Left lung (tissue), 4 donors: ENCODE measurements at regions not wholly inside any gene's neighbourhood (a gene's known extent, or its start where the extent isn't known, plus 50 kb on each side); places are given as distances from the start of the nearest gene placed in this dataset.
A peak's percentile ranks its signal among the peaks of the same experiment; 100 is the strongest.

Source experiments
- ATAC-seq: fragments of 200-7000 bp; cut with Tn5 transposase; one replicate; pipeline ENCODE4 v1.9.1; 2020; ENCODE audit warnings: moderate library complexity
- DNase-seq, 4 donors: peaks; one replicate each; pipeline ENCODE4 v3.0.0-alpha.2; 2013 to 2020
- H3K27ac ChIP-seq, 2 donors: fragments of 200-600 bp; sonication (generic) in 1 of 2; one replicate each; pipeline versions ENCODE4 v1.5.0 to v1.8.0; 2020 to 2021
- H3K27me3 ChIP-seq, 2 donors: fragments of 200-600 bp; sonication (generic) in 1 of 2; one replicate each; pipeline versions ENCODE4 v1.5.0 to v1.8.0; 2020 to 2021
- H3K36me3 ChIP-seq, 2 donors: fragments of 200-600 bp; sonication (generic) in 1 of 2; one replicate each; pipeline versions ENCODE4 v1.5.0 to v1.8.0; 2020 to 2021
- H3K4me1 ChIP-seq, 2 donors: fragments of 200-600 bp; one replicate each; pipeline ENCODE4 v1.8.0; 2021
- H3K4me3 ChIP-seq, 2 donors: fragments of 200-600 bp; sonication (generic) in 1 of 2; one replicate each; pipeline versions ENCODE4 v1.5.0 to v1.8.0; 2020 to 2021; ENCODE audit warnings: mild to moderate bottlenecking in 1 of 2
- H3K9me3 ChIP-seq, 2 donors: fragments of 200-600 bp; sonication (generic) in 1 of 2; one replicate each; pipeline versions ENCODE4 v1.5.0 to v1.8.0; 2020 to 2021
- intact Hi-C, 2 donors: fragments of 100-400 bp; cut with DNase I; formaldehyde crosslinking; loops; one replicate each; pipeline versions ENCODE4 v1.11.2 to v1.14.2; 2022
- TF ChIP-seq, protein P1 (sequence below), 2 donors: fragments of 200-600 bp; sonication (generic) in 1 of 2; IDR thresholded peaks; one replicate each; pipeline versions ENCODE4 v1.5.0 to v1.8.0; 2021; ENCODE audit warnings: antibody characterized with exemption in 2 of 2
- donor health status: DM: no; HTN: yes; CAD: no.
- donor health status: DM: no; HTN: no; CAD: no.

GRCh38 chr2:41830600-41830999 lies 217.2 kb upstream of the PKDCC start:
- Histone ChIP-seq H3K4me3 (no peak overlapping the region), H3K9me3 (no peaks in the 10 kb centered on the region), H3K4me1 (no peaks in the 10 kb centered on the region), H3K27ac (no peak overlapping the region), H3K36me3 (no peaks in the 10 kb centered on the region), H3K27me3 (peaks cover 0 to 14% of the 10 kb centered on the region in 2 donors)
- ATAC-seq: no peak
- no peak for DNase-seq
- TF ChIP-seq, protein P1, sequence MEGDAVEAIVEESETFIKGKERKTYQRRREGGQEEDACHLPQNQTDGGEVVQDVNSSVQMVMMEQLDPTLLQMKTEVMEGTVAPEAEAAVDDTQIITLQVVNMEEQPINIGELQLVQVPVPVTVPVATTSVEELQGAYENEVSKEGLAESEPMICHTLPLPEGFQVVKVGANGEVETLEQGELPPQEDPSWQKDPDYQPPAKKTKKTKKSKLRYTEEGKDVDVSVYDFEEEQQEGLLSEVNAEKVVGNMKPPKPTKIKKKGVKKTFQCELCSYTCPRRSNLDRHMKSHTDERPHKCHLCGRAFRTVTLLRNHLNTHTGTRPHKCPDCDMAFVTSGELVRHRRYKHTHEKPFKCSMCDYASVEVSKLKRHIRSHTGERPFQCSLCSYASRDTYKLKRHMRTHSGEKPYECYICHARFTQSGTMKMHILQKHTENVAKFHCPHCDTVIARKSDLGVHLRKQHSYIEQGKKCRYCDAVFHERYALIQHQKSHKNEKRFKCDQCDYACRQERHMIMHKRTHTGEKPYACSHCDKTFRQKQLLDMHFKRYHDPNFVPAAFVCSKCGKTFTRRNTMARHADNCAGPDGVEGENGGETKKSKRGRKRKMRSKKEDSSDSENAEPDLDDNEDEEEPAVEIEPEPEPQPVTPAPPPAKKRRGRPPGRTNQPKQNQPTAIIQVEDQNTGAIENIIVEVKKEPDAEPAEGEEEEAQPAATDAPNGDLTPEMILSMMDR (IDR thresholded peaks at IDR 0.05): no peak
- intact Hi-C loops: no loop called here

GRCh38 chr2:41832218-41832617 lies 215.6 kb upstream of the PKDCC start:
- no peaks in the 10 kb centered on the region for H3K4me1 ChIP-seq
- TF ChIP-seq, protein P1 (IDR thresholded peaks at IDR 0.05): no peak
- ATAC-seq (no peak), DNase-seq (no peak)
- intact Hi-C loops: no loop called here
- no peaks in the 10 kb centered on the region for H3K36me3 ChIP-seq
- H3K9me3 ChIP-seq: no peaks in the 10 kb centered on the region
- H3K27me3 ChIP-seq: peaks cover 0 to 9% of the 10 kb centered on the region in 2 donors
- H3K4me3 ChIP-seq: no peak overlapping the region
- no peak overlapping the region for H3K27ac ChIP-seq

- Histone ChIP-seq H3K27ac (no peak overlapping the region), H3K36me3 (no peaks in the 10 kb centered on the region), H3K27me3 (peaks cover 0 to 28% of the 10 kb centered on the region in 2 donors), H3K4me3 (no peak overlapping the region), H3K4me1 (peaks cover 0 to 2% of the 10 kb centered on the region in 2 donors), H3K9me3 (no peaks in the 10 kb centered on the region)
- no peak for DNase-seq
- no peak for ATAC-seq
- TF ChIP-seq, protein P1 (IDR thresholded peaks at IDR 0.05): no peak
- intact Hi-C loops: no loop called here
Observed at GRCh38 chr2:41835401-41835800, 212.4 kb upstream of the PKDCC start.

DNA sequence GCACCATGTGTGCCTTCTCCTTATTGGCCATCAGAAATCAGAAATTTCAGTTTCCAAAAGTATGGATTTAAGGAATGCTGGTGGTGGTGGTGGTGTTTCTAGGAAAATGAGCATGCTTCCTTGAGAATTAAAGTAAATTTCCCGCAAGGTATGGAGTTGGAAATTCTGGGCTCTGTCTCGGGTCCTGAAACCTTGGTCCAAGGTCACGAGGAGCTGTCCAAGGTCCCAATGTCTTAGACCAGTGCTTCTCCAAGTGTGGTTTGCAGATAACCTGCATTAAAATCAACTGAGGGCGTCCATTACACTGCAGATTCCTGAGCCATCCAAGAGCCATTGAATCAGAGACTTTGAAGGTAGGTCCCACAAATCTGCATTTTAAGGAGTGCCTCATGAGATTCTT lies 210.9 kb upstream of the PKDCC start:
- intact Hi-C loops: no loop called here
- Histone ChIP-seq H3K9me3 (no peaks in the 10 kb centered on the region), H3K27me3 (peaks cover 0 to 41% of the 10 kb centered on the region in 2 donors), H3K4me3 (no peak overlapping the region), H3K27ac (no peak overlapping the region), H3K36me3 (no peaks in the 10 kb centered on the region), H3K4me1 (peaks cover 0 to 6% of the 10 kb centered on the region in 2 donors)
- DNase-seq (peak in 2 of 4 donors; percentile 52 to 64), ATAC-seq (no peak)
- TF ChIP-seq, protein P1 (IDR thresholded peaks at IDR 0.05): no peak

DNA sequence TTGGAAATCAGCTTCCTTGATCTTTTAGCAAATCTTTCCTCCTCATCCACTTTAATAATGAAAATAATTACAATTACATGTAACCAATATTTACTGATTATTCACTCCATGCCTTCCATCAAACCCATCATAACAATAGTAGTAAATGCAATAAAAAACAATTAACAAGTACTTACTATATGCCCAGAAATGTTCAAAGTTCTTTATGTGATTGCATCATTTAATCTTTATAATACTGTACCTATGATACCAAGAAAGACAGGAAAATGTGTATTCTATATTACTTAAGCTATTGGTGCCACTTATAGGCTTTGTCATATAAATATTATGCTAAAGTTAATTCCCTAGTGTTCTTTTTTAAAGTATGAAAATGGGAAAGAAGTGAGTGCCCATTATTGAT lies 210.2 kb upstream of the PKDCC start:
- peaks cover 0 to 41% of the 10 kb centered on the region in 2 donors for H3K27me3 ChIP-seq
- intact Hi-C loops: no loop called here
- no peak for ATAC-seq
- H3K4me3 ChIP-seq: no peak overlapping the region
- H3K27ac ChIP-seq: no peak overlapping the region
- no peak for DNase-seq
- no peaks in the 10 kb centered on the region for H3K36me3 ChIP-seq
- H3K4me1 ChIP-seq: peaks cover 0 to 6% of the 10 kb centered on the region in 2 donors
- TF ChIP-seq, protein P1 (IDR thresholded peaks at IDR 0.05): no peak
- no peaks in the 10 kb centered on the region for H3K9me3 ChIP-seq
